Right lobe of liver (tissue), 4 donors: ENCODE measurements at regions not wholly inside any gene's neighbourhood (a gene's known extent, or its start where the extent isn't known, plus 50 kb on each side); places are given as distances from the start of the nearest gene placed in this dataset.

ENCODE experiments used
- CTCF ChIP-seq, 4 donors: fragments of 200-600 bp in 3 of 4; fragments of 450-650 bp in 1 of 4; IDR thresholded peaks; one replicate each; pipeline versions ENCODE4 v1.5.1 to v1.8.0; 2016 to 2022; ENCODE audit warnings: antibody characterized with exemption in 4 of 4, mild to moderate bottlenecking in 2 of 4
- POLR2A ChIP-seq: fragments of 450-650 bp; IDR thresholded peaks from one replicate; pipeline ENCODE4 v1.6.1; 2017; ENCODE audit warnings: antibody characterized with exemption, mild to moderate bottlenecking
- donor health status: DM: no; HTN: no; CAD: no.
- donor health status: DM: no; HTN: no; CAD: no.
- donor health status: DM: no; HTN: yes; CAD: no.

- TF ChIP-seq CTCF (IDR thresholded peaks at IDR 0.05) (no peak), POLR2A (no peak)
These were observed 244.6 kb upstream of the ACVR2A start for GRCh38 chr2:147600223-147600622.
